ENCODE measurements at regions not wholly inside any gene's neighbourhood (a gene's known extent, or its start where the extent isn't known, plus 50 kb on each side); places are given as distances from the start of the nearest gene placed in this dataset.

GRCh38 chr4:63563288-63564014 lies 845.8 kb downstream of the TECRL start:
- Histone ChIP-seq H2AK5ac (ENCODE audit: low read length) (no peak overlapping the region), H3K36me3 (ENCODE audit: control insufficient read depth in 1 of 2, insufficient read depth in 2 of 2, low read length in 2 of 2) (peaks cover 0 to 1% of the 10 kb centered on the region in 2 experiments), H3K18ac (ENCODE audit: low read length) (no peak overlapping the region), H3K4me2 (ENCODE audit: low read length) (no peak overlapping the region), H2BK12ac (ENCODE audit: low read length) (no peak overlapping the region), H2BK5ac (ENCODE audit: low read depth, low read length, poor library complexity) (no peak overlapping the region), H4K91ac (ENCODE audit: low read depth, low read length) (no peak overlapping the region), H4K12ac (ENCODE audit: low read depth, low read length) (no peak overlapping the region), H3K9ac (ENCODE audit: low read length) (no peak overlapping the region), H3K4me1 (ENCODE audit: control insufficient read depth in 1 of 2, insufficient read depth in 2 of 2, low read length in 2 of 2) (no peaks in the 10 kb centered on the region), H2AFZ (ENCODE audit: insufficient read depth, low read length, poor library complexity) (no peak overlapping the region), H2BK120ac (ENCODE audit: insufficient read depth, low read length, poor library complexity) (no peak overlapping the region), H3K4me3 (ENCODE audit: low read depth, low read length) (no peak overlapping the region), H3K79me2 (ENCODE audit: control insufficient read depth, insufficient read depth, low read length, poor library complexity) (no peaks in the 10 kb centered on the region), H3K4ac (ENCODE audit: low read depth, low read length) (no peak overlapping the region), H3K23ac (ENCODE audit: low read length) (peak overlapping the region; percentile 17), H3K27ac (ENCODE audit: low read depth, low read length) (no peak overlapping the region), H3K14ac (ENCODE audit: low read length) (no peak overlapping the region), H3K9me3 (ENCODE audit: insufficient read depth, low read depth, low read length) (peaks cover 2% of the 10 kb centered on the region), H3K27me3 (ENCODE audit: insufficient read depth, low read length) (no peaks in the 10 kb centered on the region), H3K79me1 (ENCODE audit: low read length) (no peaks in the 10 kb centered on the region), H4K8ac (ENCODE audit: low read depth, low read length) (no peak overlapping the region)
- DNase-seq = peak in 1 of 2 donors; percentile 6
- no CpG with 5 or more reads among the region's 4 CpGs for WGBS (ENCODE audit: extremely low coverage, insufficient coverage, insufficient read length)

- no peak overlapping the region for H4K91ac ChIP-seq (ENCODE audit: low read depth, low read length)
- H4K12ac ChIP-seq (ENCODE audit: low read depth, low read length) = no peak overlapping the region
- no peaks in the 10 kb centered on the region for H3K79me1 ChIP-seq (ENCODE audit: low read length)
- H3K4me2 ChIP-seq (ENCODE audit: low read length) = no peak overlapping the region
- H2BK12ac ChIP-seq (ENCODE audit: low read length) = no peak overlapping the region
- H3K36me3 ChIP-seq (ENCODE audit: control insufficient read depth in 1 of 2, insufficient read depth in 2 of 2, low read length in 2 of 2) = no peaks in the 10 kb centered on the region
- no peak for DNase-seq
- no peak overlapping the region for H3K9ac ChIP-seq (ENCODE audit: low read length)
- no peak overlapping the region for H2AK5ac ChIP-seq (ENCODE audit: low read length)
- H3K9me3 ChIP-seq (ENCODE audit: insufficient read depth, low read depth, low read length) = no peaks in the 10 kb centered on the region
- no peak overlapping the region for H3K18ac ChIP-seq (ENCODE audit: low read length)
- H4K8ac ChIP-seq (ENCODE audit: low read depth, low read length) = no peak overlapping the region
- no peak overlapping the region for H3K14ac ChIP-seq (ENCODE audit: low read length)
- H3K4me1 ChIP-seq (ENCODE audit: control insufficient read depth in 1 of 2, insufficient read depth in 2 of 2, low read length in 2 of 2) = no peaks in the 10 kb centered on the region
- no peaks in the 10 kb centered on the region for H3K27me3 ChIP-seq (ENCODE audit: insufficient read depth, low read length)
- no peak overlapping the region for H2AFZ ChIP-seq (ENCODE audit: insufficient read depth, low read length, poor library complexity)
- H2BK5ac ChIP-seq (ENCODE audit: low read depth, low read length, poor library complexity) = no peak overlapping the region
- no peak overlapping the region for H3K23ac ChIP-seq (ENCODE audit: low read length)
- no peak overlapping the region for H2BK120ac ChIP-seq (ENCODE audit: insufficient read depth, low read length, poor library complexity)
- no peaks in the 10 kb centered on the region for H3K79me2 ChIP-seq (ENCODE audit: control insufficient read depth, insufficient read depth, low read length, poor library complexity)
- no peak overlapping the region for H3K4me3 ChIP-seq (ENCODE audit: low read depth, low read length)
- H3K27ac ChIP-seq (ENCODE audit: low read depth, low read length) = no peak overlapping the region
- H3K4ac ChIP-seq (ENCODE audit: low read depth, low read length) = no peak overlapping the region
Observed at GRCh38 chr4:63558709-63559108, 850.5 kb downstream of the TECRL start.

- Histone ChIP-seq H3K27me3 (ENCODE audit: insufficient read depth, low read length) (no peaks in the 10 kb centered on the region), H3K36me3 (ENCODE audit: control insufficient read depth in 1 of 2, insufficient read depth in 2 of 2, low read length in 2 of 2) (no peaks in the 10 kb centered on the region), H3K79me1 (ENCODE audit: low read length) (no peaks in the 10 kb centered on the region), H4K8ac (ENCODE audit: low read depth, low read length) (no peak overlapping the region), H3K23ac (ENCODE audit: low read length) (no peak overlapping the region), H3K18ac (ENCODE audit: low read length) (no peak overlapping the region), H3K9me3 (ENCODE audit: insufficient read depth, low read depth, low read length) (no peaks in the 10 kb centered on the region), H3K27ac (ENCODE audit: low read depth, low read length) (no peak overlapping the region), H4K12ac (ENCODE audit: low read depth, low read length) (no peak overlapping the region), H2AK5ac (ENCODE audit: low read length) (no peak overlapping the region), H2BK5ac (ENCODE audit: low read depth, low read length, poor library complexity) (no peak overlapping the region), H3K4me2 (ENCODE audit: low read length) (no peak overlapping the region), H2BK12ac (ENCODE audit: low read length) (no peak overlapping the region), H3K9ac (ENCODE audit: low read length) (no peak overlapping the region), H2BK120ac (ENCODE audit: insufficient read depth, low read length, poor library complexity) (no peak overlapping the region), H3K79me2 (ENCODE audit: control insufficient read depth, insufficient read depth, low read length, poor library complexity) (no peaks in the 10 kb centered on the region), H3K4me1 (ENCODE audit: control insufficient read depth in 1 of 2, insufficient read depth in 2 of 2, low read length in 2 of 2) (peaks cover 0 to 3% of the 10 kb centered on the region in 2 experiments), H3K4ac (ENCODE audit: low read depth, low read length) (no peak overlapping the region), H3K4me3 (ENCODE audit: low read depth, low read length) (no peak overlapping the region), H3K14ac (ENCODE audit: low read length) (no peak overlapping the region), H2AFZ (ENCODE audit: insufficient read depth, low read length, poor library complexity) (no peak overlapping the region), H4K91ac (ENCODE audit: low read depth, low read length) (no peak overlapping the region)
- no peak for DNase-seq
- no CpG with 5 or more reads among the region's 4 CpGs for WGBS (ENCODE audit: extremely low coverage, insufficient coverage, insufficient read length)
Observed at GRCh38 chr4:63556332-63556731, 852.9 kb downstream of the TECRL start.

- H3K36me3 ChIP-seq (ENCODE audit: control insufficient read depth in 1 of 2, insufficient read depth in 2 of 2, low read length in 2 of 2) = no peaks in the 10 kb centered on the region
- no peak overlapping the region for H4K91ac ChIP-seq (ENCODE audit: low read depth, low read length)
- no peak overlapping the region for H3K4me2 ChIP-seq (ENCODE audit: low read length)
Observed at GRCh38 chr4:63553123-63553522, 856.1 kb downstream of the TECRL start.

More at GRCh38 chr4:63553123-63553522, 856.1 kb downstream of the TECRL start:
- Histone ChIP-seq H3K14ac (ENCODE audit: low read length) (no peak overlapping the region), H2BK12ac (ENCODE audit: low read length) (no peak overlapping the region), H3K23ac (ENCODE audit: low read length) (no peak overlapping the region), H4K8ac (ENCODE audit: low read depth, low read length) (no peak overlapping the region), H2BK120ac (ENCODE audit: insufficient read depth, low read length, poor library complexity) (no peak overlapping the region), H2AK5ac (ENCODE audit: low read length) (no peak overlapping the region), H3K9me3 (ENCODE audit: insufficient read depth, low read depth, low read length) (no peaks in the 10 kb centered on the region), H4K12ac (ENCODE audit: low read depth, low read length) (no peak overlapping the region), H3K4ac (ENCODE audit: low read depth, low read length) (no peak overlapping the region), H3K18ac (ENCODE audit: low read length) (no peak overlapping the region), H3K79me1 (ENCODE audit: low read length) (no peaks in the 10 kb centered on the region), H3K4me1 (ENCODE audit: control insufficient read depth in 1 of 2, insufficient read depth in 2 of 2, low read length in 2 of 2) (peaks cover 0 to 3% of the 10 kb centered on the region in 2 experiments), H3K9ac (ENCODE audit: low read length) (no peak overlapping the region), H3K79me2 (ENCODE audit: control insufficient read depth, insufficient read depth, low read length, poor library complexity) (no peaks in the 10 kb centered on the region), H3K4me3 (ENCODE audit: low read depth, low read length) (no peak overlapping the region), H3K27ac (ENCODE audit: low read depth, low read length) (no peak overlapping the region), H3K27me3 (ENCODE audit: insufficient read depth, low read length) (no peaks in the 10 kb centered on the region), H2BK5ac (ENCODE audit: low read depth, low read length, poor library complexity) (no peak overlapping the region), H2AFZ (ENCODE audit: insufficient read depth, low read length, poor library complexity) (no peak overlapping the region)
- DNase-seq = no peak

Data from trophoblast cell (in vitro differentiated cells and primary cell).